ENCODE measurements at regions not wholly inside any gene's neighbourhood (a gene's known extent, or its start where the extent isn't known, plus 50 kb on each side); places are given as distances from the start of the nearest gene placed in this dataset.
"Not testable (repeated sequence)": the region's sequence is repeated elsewhere in the genome, so short reads cannot be mapped to it uniquely, and the experiment has no call there.

GRCh38 chr20:29687438-29687837, 1570.0 kb upstream of the DEFB115 start:
- DNase-seq = no peak

- DNase-seq = no peak
Measured at GRCh38 chr20:29689411-29690225, 1567.8 kb upstream of the DEFB115 start.

GRCh38 chr20:29690274-29690673, 1567.2 kb upstream of the DEFB115 start:
- DNase-seq = no peak

- DNase-seq = no peak
Measured at GRCh38 chr20:29740601-29740950, 1516.9 kb upstream of the DEFB115 start.

GRCh38 chr20:29740951-29741593, 1516.4 kb upstream of the DEFB115 start:
- no peak for DNase-seq

GRCh38 chr20:29741594-29741893, 1515.9 kb upstream of the DEFB115 start:
- no peak for DNase-seq

- DNase-seq = no peak
Measured at GRCh38 chr20:29741894-29742698, 1515.4 kb upstream of the DEFB115 start.

- DNase-seq = no peak
Measured at GRCh38 chr20:29742699-29743100, 1514.8 kb upstream of the DEFB115 start.

GRCh38 chr20:29743101-29743931, 1514.1 kb upstream of the DEFB115 start:
- DNase-seq = no peak

GRCh38 chr20:29744071-29744470, 1513.4 kb upstream of the DEFB115 start:
- DNase-seq = no peak

- DNase-seq = not testable (repeated sequence)
Measured at GRCh38 chr20:29745534-29746245, 1511.8 kb upstream of the DEFB115 start.

- no peak for DNase-seq
Measured at GRCh38 chr20:29750268-29750899, 1507.1 kb upstream of the DEFB115 start.

- not testable (repeated sequence) for DNase-seq
Measured at GRCh38 chr20:29752644-29753425, 1504.6 kb upstream of the DEFB115 start.

GRCh38 chr20:29753426-29753746, 1504.1 kb upstream of the DEFB115 start:
- not testable (repeated sequence) for DNase-seq

- DNase-seq = not testable (repeated sequence)
Measured at GRCh38 chr20:29753879-29754278, 1503.6 kb upstream of the DEFB115 start.

- DNase-seq = not testable (repeated sequence)
Measured at GRCh38 chr20:29755854-29756498, 1501.5 kb upstream of the DEFB115 start.

- DNase-seq = no peak
Measured at GRCh38 chr20:29756664-29757063, 1500.8 kb upstream of the DEFB115 start.

GRCh38 chr20:29761621-29762385, 1495.7 kb upstream of the DEFB115 start:
- not testable (repeated sequence) for DNase-seq

- DNase-seq = no peak
Measured at GRCh38 chr20:29762620-29763019, 1494.8 kb upstream of the DEFB115 start.
